GM19328 (cell line): ENCODE measurements at regions not wholly inside any gene's neighbourhood (a gene's known extent, or its start where the extent isn't known, plus 50 kb on each side); places are given as distances from the start of the nearest gene placed in this dataset.

Experiments
- ATAC-seq: cut with Tn5 transposase; IDR thresholded peaks from one replicate; pipeline ENCODE4 v1.9.1; 2021; ENCODE audit warnings: mild to moderate bottlenecking, moderate library complexity; ENCODE audit not compliant: unreplicated experiment

- ATAC-seq = no peak
Measured at GRCh38 chr10:83957168-83957947, 182.0 kb upstream of the GHITM start.

GRCh38 chr10:83959328-83959727, 180.0 kb upstream of the GHITM start:
- no peak for ATAC-seq

GRCh38 chr10:83960125-83960524, 179.2 kb upstream of the GHITM start:
- ATAC-seq = no peak

GRCh38 chr10:83961620-83962019, 177.7 kb upstream of the GHITM start:
- no peak for ATAC-seq

GRCh38 chr10:83963446-83963845, 175.9 kb upstream of the GHITM start:
- ATAC-seq = no peak

GRCh38 chr10:83965473-83965872, 173.8 kb upstream of the GHITM start:
- ATAC-seq = no peak

GRCh38 chr10:83968052-83968451, 171.3 kb upstream of the GHITM start:
- no peak for ATAC-seq

GRCh38 chr10:83978681-83979383, 160.5 kb upstream of the GHITM start:
- no peak for ATAC-seq

GRCh38 chr10:83982812-83983211, 156.5 kb upstream of the GHITM start:
- ATAC-seq = no peak

- no peak for ATAC-seq
Measured at GRCh38 chr10:83983578-83984255, 155.6 kb upstream of the GHITM start.

GRCh38 chr10:83984256-83984640, 155.1 kb upstream of the GHITM start:
- ATAC-seq = no peak

- no peak for ATAC-seq
Measured at GRCh38 chr10:83986800-83987199, 152.5 kb upstream of the GHITM start.

GRCh38 chr10:83987216-83987615, 152.1 kb upstream of the GHITM start:
- ATAC-seq = no peak

GRCh38 chr10:83988435-83988834, 150.9 kb upstream of the GHITM start:
- ATAC-seq = no peak

- ATAC-seq = peak; percentile 78
Measured at GRCh38 chr10:83990126-83990525, 149.2 kb upstream of the GHITM start.

GRCh38 chr10:83991986-83992753, 147.1 kb upstream of the GHITM start:
- ATAC-seq = peak; percentile 47

GRCh38 chr10:83994325-83994724, 145.0 kb upstream of the GHITM start:
- no peak for ATAC-seq

GRCh38 chr10:83995738-83996331, 143.5 kb upstream of the GHITM start:
- no peak for ATAC-seq

GRCh38 chr10:84004221-84004620, 135.1 kb upstream of the GHITM start:
- ATAC-seq = no peak

GRCh38 chr10:84005403-84005802, 133.9 kb upstream of the GHITM start:
- no peak for ATAC-seq

GRCh38 chr10:84007482-84007881, 131.8 kb upstream of the GHITM start:
- no peak for ATAC-seq
